ENCODE measurements at regions not wholly inside any gene's neighbourhood (a gene's known extent, or its start where the extent isn't known, plus 50 kb on each side); places are given as distances from the start of the nearest gene placed in this dataset.

GRCh38 chr12:85642288-85642687 lies 193.9 kb downstream of the RASSF9 start:
- no peak for DNase-seq

- DNase-seq = no peak
These were observed 193.4 kb downstream of the RASSF9 start for GRCh38 chr12:85642808-85643207.

GRCh38 chr12:85644508-85644907 lies 191.7 kb downstream of the RASSF9 start:
- no peak for DNase-seq

- no peak for DNase-seq
These were observed 182.3 kb downstream of the RASSF9 start for GRCh38 chr12:85653731-85654455.

GRCh38 chr12:85654456-85654840 lies 181.8 kb downstream of the RASSF9 start:
- no peak for DNase-seq

- DNase-seq = no peak
These were observed 179.6 kb downstream of the RASSF9 start for GRCh38 chr12:85656561-85656960.

- no peak for DNase-seq
These were observed 179.0 kb downstream of the RASSF9 start for GRCh38 chr12:85657251-85657650.

GRCh38 chr12:85657836-85658630 lies 178.2 kb downstream of the RASSF9 start:
- no peak for DNase-seq

GRCh38 chr12:85659754-85660530 lies 176.3 kb downstream of the RASSF9 start:
- DNase-seq = no peak

GRCh38 chr12:85661461-85662206 lies 174.6 kb downstream of the RASSF9 start:
- no peak for DNase-seq

GRCh38 chr12:85662207-85662602 lies 174.0 kb downstream of the RASSF9 start:
- DNase-seq = no peak

- DNase-seq = no peak
These were observed 172.6 kb downstream of the RASSF9 start for GRCh38 chr12:85663631-85664030.

- DNase-seq = no peak
These were observed 171.8 kb downstream of the RASSF9 start for GRCh38 chr12:85664429-85664828.

- DNase-seq = no peak
These were observed 166.3 kb downstream of the RASSF9 start for GRCh38 chr12:85669911-85670310.

GRCh38 chr12:85672436-85672835 lies 163.8 kb downstream of the RASSF9 start:
- no peak for DNase-seq

GRCh38 chr12:85673921-85674420 lies 162.2 kb downstream of the RASSF9 start:
- no peak for DNase-seq

- no peak for DNase-seq
These were observed 159.1 kb downstream of the RASSF9 start for GRCh38 chr12:85676816-85677749.

- DNase-seq = no peak
These were observed 156.9 kb downstream of the RASSF9 start for GRCh38 chr12:85679296-85679695.

GRCh38 chr12:85680881-85681280 lies 155.3 kb downstream of the RASSF9 start:
- DNase-seq = no peak

GRCh38 chr12:85681333-85681732 lies 154.9 kb downstream of the RASSF9 start:
- no peak for DNase-seq

- DNase-seq = no peak
These were observed 153.2 kb downstream of the RASSF9 start for GRCh38 chr12:85683051-85683450.
